Left forelimb (tissue), 1 donor: ENCODE measurements at regions not wholly inside any gene's neighbourhood (a gene's known extent, or its start where the extent isn't known, plus 50 kb on each side); places are given as distances from the start of the nearest gene placed in this dataset.
A peak's percentile ranks its signal among the peaks of the same experiment; 100 is the strongest.
"Not testable (repeated sequence)": the region's sequence is repeated elsewhere in the genome, so short reads cannot be mapped to it uniquely, and the experiment has no call there.

Experiments
- DNase-seq: peaks from one replicate; pipeline ENCODE4 v3.0.0-alpha.2; 2018; ENCODE audit warnings: low spot score

- not testable (repeated sequence) for DNase-seq
Measured at GRCh38 chrX:134045372-134045771, 60.0 kb upstream of the GPC3 start.

- DNase-seq, result not testable (repeated sequence)
Measured at GRCh38 chrX:134067107-134067506, 81.7 kb upstream of the GPC3 start.

- not testable (repeated sequence) for DNase-seq
Measured at GRCh38 chrX:134071899-134072298, 86.5 kb upstream of the GPC3 start.

- DNase-seq, result no peak
Measured at GRCh38 chrX:134073341-134073740, 87.9 kb upstream of the GPC3 start.

GRCh38 chrX:134074151-134074550, 88.8 kb upstream of the GPC3 start:
- no peak for DNase-seq

- no peak for DNase-seq
Measured at GRCh38 chrX:134075894-134076718, 90.7 kb upstream of the GPC3 start.

- no peak for DNase-seq
Measured at GRCh38 chrX:134095366-134095765, 110.0 kb upstream of the GPC3 start.

- DNase-seq, result no peak
Measured at GRCh38 chrX:134101636-134102035, 116.2 kb upstream of the GPC3 start.

GRCh38 chrX:134115270-134115669, 121.7 kb upstream of the CCDC160 start:
- no peak for DNase-seq

GRCh38 chrX:134137341-134137740, 99.6 kb upstream of the CCDC160 start:
- no peak for DNase-seq

- no peak for DNase-seq
Measured at GRCh38 chrX:134139090-134139489, 97.9 kb upstream of the CCDC160 start.

- no peak for DNase-seq
Measured at GRCh38 chrX:134144231-134144630, 92.8 kb upstream of the CCDC160 start.

- no peak for DNase-seq
Measured at GRCh38 chrX:134146493-134146892, 90.5 kb upstream of the CCDC160 start.

GRCh38 chrX:134148172-134148692, 88.8 kb upstream of the CCDC160 start:
- no peak for DNase-seq

GRCh38 chrX:134158821-134159512, 78.0 kb upstream of the CCDC160 start:
- DNase-seq, result no peak

GRCh38 chrX:134161162-134161561, 75.8 kb upstream of the CCDC160 start:
- no peak for DNase-seq

- DNase-seq, result no peak
Measured at GRCh38 chrX:134162032-134162431, 75.0 kb upstream of the CCDC160 start.

GRCh38 chrX:134163836-134164235, 73.1 kb upstream of the CCDC160 start:
- no peak for DNase-seq

- DNase-seq, result no peak
Measured at GRCh38 chrX:134167591-134168203, 69.3 kb upstream of the CCDC160 start.

GRCh38 chrX:134171661-134172587, 65.1 kb upstream of the CCDC160 start:
- peak; percentile 68 for DNase-seq

GRCh38 chrX:134172588-134173259, 64.3 kb upstream of the CCDC160 start:
- no peak for DNase-seq
